GM21619 (cell line): ENCODE measurements at regions not wholly inside any gene's neighbourhood (a gene's known extent, or its start where the extent isn't known, plus 50 kb on each side); places are given as distances from the start of the nearest gene placed in this dataset.
"Not testable (repeated sequence)": the region's sequence is repeated elsewhere in the genome, so short reads cannot be mapped to it uniquely, and the experiment has no call there.

Experiments
- ATAC-seq: cut with Tn5 transposase; IDR thresholded peaks from one replicate; pipeline ENCODE4 v1.9.1; 2021; ENCODE audit not compliant: unreplicated experiment

DNA sequence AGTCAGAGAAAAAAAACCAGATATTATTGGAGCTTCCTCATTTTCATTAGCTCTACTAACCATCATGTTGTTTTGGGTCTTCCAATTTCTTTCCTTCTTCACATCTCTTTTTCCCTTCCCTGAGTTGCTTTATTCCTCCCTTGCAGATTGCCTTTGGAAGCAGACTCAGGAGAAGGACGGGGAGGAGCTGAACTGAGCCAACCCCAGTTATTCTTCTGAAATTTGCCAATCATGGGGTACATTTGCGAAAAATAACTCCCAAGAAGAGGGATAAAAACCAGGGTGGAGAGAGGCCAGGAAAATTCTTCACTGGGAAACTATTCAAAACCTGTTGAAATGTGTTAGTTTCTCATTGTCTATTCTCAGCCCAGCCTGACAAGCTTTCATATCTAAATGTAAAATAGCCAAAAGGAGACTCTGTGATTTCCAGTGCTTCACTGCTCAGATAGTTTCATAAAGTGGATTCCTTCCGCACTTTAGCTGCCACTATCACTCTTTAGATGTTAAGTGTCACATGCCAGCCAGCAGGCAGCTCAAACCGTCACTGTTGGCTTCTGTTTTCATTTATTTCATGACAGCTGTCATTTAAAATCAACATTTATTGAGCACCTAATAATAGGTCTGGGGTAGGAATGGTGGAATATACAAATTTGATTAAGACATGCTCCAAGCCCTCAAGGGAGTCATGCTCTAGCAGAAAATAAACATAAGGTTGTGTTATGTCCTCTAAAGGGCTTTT is 204.5 kb downstream of the SREK1 start:
- ATAC-seq, result no peak

DNA sequence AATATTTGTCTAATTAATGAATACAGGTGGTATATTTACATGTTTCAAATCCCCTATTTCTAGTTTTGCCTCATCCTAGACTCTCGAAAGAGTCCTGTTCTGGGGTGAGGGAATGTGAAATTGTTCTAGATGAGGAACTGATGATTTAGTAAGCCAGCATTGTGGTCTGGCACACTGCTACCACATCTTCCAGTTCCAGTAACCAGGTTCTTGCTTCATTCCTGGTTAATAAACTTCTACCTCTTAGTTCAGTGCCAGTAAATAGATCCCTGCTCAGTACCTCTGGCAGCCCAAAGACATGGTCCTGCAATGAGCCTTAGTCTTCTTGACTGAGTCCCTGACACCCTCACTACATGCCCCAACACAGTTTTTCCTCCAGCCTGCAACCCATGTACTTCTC is 207.7 kb downstream of the SREK1 start:
- ATAC-seq, result no peak

DNA sequence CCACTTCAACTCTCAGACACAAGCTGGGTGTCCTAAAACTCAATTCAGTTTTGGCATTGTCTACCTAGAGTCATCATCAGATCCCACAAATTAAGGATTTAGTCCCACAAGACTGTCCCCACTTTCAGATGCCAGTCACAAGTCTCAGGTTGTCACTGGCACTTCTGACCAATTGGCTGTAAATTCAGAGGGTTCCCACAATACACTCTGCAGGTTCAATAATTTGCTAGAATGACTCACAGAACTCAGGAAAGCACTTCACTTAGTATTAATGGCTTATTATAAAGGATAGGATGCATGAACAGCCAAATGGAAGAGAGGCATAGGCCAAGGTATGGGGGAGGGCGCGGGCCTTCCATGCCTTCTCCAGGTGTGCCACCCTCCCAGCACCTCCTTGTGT is 209.1 kb downstream of the SREK1 start:
- no peak for ATAC-seq

DNA sequence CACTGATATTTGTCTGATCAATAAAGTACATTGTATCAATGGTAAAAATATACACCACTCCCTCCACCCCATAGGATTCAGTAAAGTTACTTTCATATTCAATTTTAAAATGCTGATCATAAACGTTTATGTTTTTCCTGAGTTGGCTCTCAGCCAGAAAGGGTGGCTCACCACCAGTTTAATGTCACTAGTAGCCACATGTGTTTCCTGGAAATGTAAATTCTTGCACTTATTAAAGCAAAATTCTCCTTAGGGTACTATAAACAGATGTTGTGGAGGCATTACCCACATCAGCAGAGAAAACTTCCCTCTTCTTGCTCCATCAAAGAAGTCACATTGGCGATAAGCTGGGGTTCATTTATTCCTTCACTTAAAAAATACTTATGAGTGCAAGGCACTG is 210.3 kb downstream of the SREK1 start:
- no peak for ATAC-seq

DNA sequence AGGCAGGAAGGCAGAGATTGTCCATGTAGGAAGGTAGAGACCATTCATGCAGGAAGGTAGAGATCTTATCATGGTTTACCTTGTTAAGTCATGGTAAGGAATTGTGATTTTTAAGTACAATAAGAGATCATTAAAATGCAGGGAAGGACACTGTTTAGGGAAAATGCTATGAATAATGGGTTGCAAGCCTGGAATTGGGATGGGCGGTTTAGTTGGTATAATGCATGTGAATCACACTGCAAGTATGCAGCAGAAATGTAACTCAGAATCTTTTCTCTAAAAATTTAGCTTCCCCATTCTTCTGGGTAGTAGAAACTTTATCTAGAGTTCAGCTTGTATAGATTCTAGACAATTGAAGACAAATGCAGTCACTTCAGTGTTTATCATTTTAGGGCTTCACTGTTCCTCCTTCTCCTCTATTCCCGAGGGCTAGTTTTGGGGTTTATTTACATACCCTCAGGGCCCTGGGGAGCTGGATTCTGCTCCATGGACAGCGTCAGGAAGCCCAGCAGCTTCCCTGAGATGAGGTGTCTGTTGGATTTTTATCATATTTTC is 212.0 kb downstream of the SREK1 start:
- no peak for ATAC-seq

DNA sequence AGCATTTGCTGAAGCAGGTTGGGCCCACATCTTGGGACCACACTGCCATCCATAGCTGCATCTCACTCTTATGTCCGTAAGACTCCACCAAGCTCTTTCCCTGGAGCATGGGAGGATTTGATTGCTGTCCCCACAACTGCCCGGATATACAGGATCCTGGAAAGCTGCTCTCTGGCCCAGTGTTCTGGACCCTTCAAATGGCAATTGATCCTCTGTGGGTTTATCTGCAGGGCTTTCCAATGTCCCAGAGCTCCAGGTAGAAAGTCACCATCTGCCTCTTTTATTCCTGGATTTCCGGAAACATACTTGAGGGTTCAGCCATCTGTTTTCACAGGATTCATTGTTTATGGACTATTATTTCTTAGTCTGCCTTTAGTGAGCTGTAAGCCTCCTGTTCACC is 214.6 kb downstream of the SREK1 start:
- no peak for ATAC-seq

DNA sequence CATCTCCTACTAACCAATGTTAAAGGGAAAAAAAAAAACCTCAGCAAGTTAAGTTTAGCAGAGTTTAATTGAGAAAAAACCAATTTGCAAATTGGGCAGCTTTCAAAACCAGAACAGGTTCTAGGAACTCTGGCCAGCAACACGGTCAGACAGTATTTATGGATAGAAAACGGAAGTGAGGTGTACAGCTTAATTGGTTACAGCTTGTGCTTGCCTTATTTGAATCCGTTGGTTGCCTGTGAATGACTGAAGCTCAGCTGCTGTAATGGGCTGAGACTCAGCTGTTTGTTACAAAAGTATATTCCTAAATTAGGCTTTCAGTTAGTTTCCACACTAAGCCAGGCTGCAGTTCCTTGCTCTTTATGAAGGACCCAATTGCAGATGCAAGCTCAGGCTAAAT is 217.0 kb downstream of the SREK1 start:
- no peak for ATAC-seq

DNA sequence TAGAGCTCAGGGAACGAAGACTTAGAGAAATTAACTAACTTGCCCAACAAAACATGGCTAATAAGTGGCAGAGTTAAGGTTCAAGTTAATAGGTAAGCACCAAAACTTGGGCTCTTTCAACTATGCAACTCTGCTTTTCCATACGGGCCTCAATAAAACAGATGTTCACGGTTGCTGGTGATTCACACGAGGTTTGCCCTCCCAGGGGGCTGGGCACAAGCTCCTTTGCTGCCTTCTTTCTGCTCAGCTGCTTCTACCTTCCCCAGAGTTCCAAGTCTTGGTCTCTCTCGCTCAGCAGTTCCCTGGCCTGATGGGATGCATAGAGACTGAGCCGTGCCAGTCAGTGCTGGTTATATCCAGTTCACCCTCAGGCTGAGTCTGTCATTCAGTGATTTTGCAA is 217.9 kb downstream of the SREK1 start:
- ATAC-seq, result no peak

DNA sequence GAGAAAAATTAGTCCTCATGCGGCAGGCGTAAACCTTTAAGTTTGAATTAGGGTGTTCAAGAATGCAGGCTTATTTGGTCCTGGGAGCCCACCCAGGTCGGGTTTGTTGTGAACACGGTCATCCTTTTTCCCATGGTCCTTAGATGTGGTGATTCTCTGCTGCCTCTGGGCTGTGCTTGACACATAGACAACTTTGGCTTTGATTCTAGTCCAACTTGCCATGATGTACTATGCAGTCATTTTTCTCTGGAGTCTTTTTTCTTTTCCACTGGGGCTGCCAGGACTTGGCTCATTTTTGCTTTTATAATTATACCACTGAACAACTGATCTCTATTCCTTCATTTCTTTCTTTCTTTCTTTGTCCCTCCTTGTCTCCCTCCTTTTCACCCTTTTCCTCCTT is 218.6 kb downstream of the SREK1 start:
- ATAC-seq, result no peak

DNA sequence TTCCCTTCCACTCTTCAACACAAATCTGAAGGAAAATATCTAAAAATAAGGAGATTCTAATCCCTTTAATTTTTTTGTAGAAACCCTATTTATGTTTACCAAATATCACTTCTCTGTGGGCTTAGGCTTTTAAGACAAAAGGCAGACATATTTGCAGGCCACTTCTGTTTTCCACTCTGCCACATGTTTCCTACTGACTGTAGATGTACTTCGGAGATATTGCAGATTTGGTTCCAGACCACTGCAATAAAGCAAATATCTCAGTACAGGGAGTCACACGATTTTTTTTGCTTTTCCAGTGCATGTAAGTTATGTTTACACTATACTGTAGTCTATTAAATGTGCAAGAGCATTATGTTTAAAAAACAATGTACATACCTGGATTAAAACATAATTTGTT is 219.0 kb downstream of the SREK1 start:
- ATAC-seq, result no peak

DNA sequence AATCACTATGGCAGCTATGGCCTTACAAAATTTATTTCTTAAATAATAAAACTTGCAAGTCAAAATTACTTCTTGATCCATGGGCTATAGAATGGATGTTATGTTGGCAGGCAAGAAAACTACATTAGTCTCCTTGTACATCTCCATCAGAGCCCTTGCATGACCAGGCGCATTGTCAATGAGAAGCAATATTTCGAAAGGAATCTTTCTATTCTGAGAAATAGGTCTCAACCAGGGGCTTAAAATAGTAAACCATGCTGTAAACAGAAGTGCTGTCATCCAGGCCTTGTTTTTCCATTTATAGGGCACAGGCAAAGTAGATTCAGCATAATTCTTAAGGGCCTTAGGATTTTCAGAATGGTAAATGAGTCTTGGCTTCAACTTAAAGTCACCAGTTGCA is 220.1 kb downstream of the SREK1 start:
- ATAC-seq, result no peak

DNA sequence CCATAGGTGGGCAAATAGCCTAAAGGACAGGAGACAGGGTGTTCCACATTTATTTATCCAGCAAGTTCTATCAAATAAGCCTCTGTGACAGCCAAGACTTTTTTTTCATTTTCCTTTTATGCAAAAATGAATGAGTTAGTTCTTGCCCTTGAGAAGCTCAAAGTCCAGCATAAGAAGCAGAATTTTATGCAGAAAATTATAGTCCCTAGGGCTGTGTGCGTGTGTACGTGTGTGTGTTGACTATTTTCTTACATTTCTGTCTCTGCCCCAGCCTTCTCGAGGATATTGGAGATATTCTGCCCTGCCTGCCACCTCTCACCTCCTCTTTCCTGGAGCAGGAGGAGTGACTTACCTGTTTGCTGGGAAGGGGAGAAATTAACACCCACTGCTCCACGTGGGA is 221.9 kb downstream of the SREK1 start:
- ATAC-seq, result no peak

DNA sequence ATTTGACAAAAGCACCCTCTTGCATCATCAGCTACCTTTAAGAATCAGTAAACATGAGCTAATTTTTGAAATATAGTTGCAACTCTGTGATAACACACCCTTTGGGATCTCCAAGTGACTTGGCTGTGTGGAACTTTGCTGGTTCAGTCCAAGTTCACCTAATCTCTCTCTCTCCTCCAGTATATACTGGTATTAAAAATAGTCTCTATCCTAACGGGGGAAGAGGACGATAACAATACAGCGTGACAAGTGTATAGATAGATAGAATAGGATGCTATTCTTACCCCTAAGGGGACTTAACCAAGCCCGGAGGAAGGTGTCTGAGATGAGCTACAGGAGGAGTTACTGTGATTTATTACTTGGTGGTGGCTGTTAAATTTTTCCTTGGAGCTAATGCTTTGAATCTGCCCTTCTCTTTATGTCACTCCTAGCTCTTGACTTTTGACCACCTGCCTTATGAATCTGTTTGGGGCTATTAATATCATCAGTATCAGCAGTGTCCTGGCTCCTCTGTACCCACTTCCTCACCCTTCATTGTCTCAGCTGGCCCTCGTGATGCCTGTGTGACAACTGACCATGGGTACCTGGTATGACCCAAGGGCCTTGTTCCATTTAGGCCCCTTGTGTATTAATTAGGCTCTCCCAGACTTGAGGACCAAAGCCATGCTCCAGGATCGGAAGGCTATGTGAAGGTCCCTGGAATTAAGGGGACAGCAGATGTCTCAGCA is 223.9 kb downstream of the SREK1 start:
- ATAC-seq, result no peak

DNA sequence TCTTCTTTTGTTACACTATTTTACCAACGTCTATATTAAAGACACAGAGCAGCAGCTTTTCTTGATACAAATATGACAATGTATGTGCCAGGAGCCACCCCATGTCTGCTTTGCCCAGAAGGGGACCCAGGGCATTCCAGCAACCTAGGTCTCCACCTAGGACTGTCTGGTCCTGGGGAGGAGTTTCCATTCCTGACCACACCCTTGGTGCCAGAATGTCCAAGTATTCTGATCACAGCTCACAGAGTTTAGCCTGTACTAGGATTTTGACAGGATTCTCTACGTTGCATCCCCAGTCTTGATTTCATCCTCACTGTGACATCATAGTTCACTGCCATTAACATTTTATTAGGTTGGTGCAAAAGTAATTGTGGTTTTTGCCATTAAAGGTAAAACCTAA is 224.7 kb downstream of the SREK1 start:
- ATAC-seq, result no peak

DNA sequence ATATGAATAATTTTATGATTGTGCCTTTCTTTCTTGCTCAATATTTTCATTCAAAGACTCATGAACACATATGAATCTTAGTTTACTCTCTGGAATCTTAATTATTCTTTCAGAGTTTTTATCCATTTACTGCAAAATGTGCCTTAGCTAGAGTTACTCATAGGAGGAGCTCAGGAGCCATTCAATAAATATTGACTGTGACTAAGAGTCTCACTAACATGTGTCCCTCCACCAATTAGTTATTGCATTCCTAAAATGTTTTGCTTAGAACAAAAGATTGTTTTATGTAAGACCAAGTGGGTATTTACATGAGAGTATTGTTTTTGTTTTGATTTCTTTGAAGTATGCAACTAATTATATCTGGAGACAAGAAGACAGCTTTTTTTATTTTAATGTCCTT is 218.4 kb upstream of the MAST4 start:
- ATAC-seq, result no peak

DNA sequence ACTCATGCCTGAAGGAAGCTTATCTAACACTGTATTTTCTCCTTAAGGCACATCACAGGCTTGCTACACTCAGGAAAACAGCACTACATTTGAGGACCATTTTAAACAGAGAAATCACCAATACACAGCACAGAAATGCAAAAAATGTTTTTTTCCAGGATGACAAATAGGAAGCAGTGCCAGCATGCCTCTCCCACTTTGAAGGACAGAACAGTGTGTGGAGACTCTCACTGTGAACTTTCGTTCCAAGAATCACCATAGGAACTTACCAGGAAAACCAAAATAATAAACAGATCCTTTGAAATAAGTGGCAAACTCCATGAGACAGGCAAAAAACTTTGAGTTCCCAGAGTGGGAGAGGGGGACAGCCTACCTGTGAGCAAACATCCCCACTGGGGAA is 217.8 kb upstream of the MAST4 start:
- no peak for ATAC-seq

DNA sequence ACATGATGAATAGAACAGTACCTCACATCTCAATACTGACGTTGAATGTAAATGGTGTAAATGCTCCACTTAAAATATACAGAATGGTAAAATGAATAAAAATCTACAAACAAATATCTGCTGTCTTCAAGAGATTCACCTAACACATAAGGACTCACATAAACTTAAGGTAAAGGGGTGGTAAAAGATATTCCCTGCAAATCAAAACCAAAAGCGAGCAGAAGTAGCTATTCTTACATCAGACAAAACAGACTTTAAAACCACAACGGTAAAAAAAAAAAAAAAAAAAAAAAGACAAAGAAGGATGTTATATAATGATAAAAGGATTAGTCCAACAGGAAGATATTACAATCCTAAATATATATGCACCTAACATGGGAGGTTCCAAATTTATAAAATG is 214.0 kb upstream of the MAST4 start:
- no peak for ATAC-seq

DNA sequence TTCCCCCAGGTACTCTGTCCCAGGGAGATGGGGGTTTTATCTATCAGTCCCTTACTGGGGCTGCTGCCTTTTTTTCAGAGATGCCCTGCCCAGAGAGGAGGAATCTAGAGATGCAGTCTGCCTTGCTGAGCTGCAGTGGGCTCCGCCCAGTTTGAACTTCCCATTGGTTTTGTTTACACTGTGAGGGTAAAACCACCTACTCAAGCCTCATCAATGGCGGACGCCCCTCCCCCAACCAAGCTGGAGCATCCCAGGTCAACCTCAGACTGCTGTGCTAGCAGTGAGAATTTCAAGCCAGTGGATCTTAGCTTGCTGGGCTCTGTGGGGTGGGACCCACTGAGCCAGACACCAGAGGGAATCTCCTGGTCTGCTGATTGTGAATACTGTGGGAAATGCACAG is 191.0 kb upstream of the MAST4 start:
- ATAC-seq, result not testable (repeated sequence)

DNA sequence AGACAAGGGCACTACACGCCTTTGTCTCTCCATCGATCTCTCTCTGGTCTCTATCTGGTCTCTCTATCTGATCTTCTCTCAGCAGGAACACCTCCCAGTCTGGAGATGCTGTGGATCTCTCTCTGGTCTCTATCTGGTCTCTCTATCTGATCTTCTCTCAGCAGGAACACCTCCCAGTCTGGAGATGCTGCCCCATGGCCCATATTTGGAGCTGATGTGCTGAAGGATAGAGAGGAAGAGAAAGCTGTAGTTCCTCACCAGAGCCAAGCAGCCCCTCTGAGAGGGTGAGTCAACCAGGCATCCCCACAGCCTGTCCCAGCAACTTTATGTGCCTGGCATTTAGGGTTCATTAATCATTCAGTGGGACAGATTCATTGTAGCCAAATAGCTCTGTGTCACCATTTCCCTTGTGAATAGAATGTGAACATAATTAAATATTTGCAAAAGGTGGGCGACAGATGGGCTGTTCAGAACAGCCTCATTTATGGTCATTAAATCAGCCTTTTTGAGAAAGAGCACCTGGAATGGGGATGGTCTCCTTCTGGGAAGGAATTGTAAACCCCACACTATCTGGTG is 189.3 kb upstream of the MAST4 start:
- ATAC-seq, result no peak

DNA sequence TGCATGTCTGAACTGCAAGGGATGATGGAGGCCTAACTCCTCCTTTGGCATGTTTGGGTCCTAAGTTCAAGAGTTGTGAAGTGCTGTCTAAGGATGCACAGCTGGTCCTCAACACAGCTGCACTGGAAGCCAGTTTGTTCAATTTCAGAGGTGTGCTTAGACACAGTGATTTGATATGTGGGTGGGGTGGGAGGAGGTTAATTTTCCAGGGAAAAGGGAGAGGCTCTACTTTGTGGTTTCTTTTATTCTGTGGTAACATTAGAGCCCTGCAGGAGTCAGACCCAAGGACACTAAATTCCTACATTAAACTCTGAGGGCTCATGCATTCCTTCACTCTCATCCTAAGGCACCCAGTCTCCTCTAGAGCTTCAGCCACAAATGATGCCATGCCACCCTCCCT is 188.4 kb upstream of the MAST4 start:
- ATAC-seq, result no peak

DNA sequence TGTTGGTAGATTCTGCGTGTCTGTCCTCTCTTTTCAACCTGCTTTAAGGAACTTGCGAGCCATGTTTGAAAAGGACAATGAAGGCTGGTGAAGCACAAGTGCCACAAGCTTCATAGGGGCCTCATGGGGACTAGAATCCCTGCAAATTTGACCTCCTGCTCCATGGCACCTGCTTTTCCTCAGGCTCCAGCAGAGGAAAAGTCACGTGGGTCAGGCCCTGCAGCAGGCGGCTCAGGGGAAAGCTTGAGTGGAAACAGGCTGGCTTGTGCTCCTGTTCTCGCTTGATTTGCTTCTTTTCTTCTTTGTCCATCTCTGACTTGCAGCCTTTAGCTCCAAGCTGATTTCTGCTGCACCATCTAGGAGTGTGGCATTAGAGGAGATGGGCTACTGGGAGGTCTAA is 187.6 kb upstream of the MAST4 start:
- ATAC-seq, result no peak

DNA sequence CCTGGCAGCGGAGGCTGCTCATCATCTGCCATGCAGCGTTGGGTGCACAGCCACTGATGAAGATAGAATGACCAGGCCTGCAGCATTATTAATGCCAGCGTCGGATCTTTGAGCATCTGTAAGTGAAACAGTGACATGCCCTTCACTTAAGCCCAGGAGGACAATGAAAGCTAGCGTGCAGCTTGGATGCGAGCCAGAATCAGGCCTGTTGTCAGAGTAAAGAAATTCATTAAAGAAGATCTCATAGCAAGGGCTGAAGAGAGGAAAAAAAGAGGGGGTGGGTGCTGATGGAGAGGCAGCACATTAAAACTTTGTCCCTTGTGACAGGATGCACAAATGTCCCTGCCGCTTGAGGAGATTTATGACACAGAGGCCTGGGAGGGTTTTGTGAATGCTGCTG is 186.1 kb upstream of the MAST4 start:
- no peak for ATAC-seq
